ENCODE measurements at regions not wholly inside any gene's neighbourhood (a gene's known extent, or its start where the extent isn't known, plus 50 kb on each side); places are given as distances from the start of the nearest gene placed in this dataset.

GRCh38 chr20:12028771-12029170 is 111.1 kb downstream of the BTBD3 start:
- Histone ChIP-seq H3K4me3 (ENCODE audit: low read depth, low read length) (no peak overlapping the region), H3K27ac (no peak overlapping the region), H3K27me3 (replicated peaks) (no peaks in the 10 kb centered on the region), H3K36me3 (replicated peaks) (no peaks in the 10 kb centered on the region)
- in situ Hi-C loops (cut with HindIII; ENCODE audit: low pct_ligation_motif_present, low sequenced_read_pairs): no loop called here
- no peak for TF ChIP-seq CTCF (IDR thresholded peaks at IDR 0.05; ENCODE audit: low read depth, low read length, missing control alignments)
- DNase-seq: no peak

GRCh38 chr20:12030470-12030869 is 112.8 kb downstream of the BTBD3 start:
- in situ Hi-C loops (cut with HindIII; ENCODE audit: low pct_ligation_motif_present, low sequenced_read_pairs): no loop called here
- TF ChIP-seq CTCF (IDR thresholded peaks at IDR 0.05; ENCODE audit: low read depth, low read length, missing control alignments): no peak

GRCh38 chr20:12036142-12036541 is 118.4 kb downstream of the BTBD3 start:
- DNase-seq: no peak
- no peaks in the 10 kb centered on the region for H3K27me3 ChIP-seq (replicated peaks)
- H3K27ac ChIP-seq: no peak overlapping the region
- no peak overlapping the region for H3K4me3 ChIP-seq (ENCODE audit: low read depth, low read length)
- TF ChIP-seq CTCF (IDR thresholded peaks at IDR 0.05; ENCODE audit: low read depth, low read length, missing control alignments): no peak
- in situ Hi-C loops (cut with HindIII; ENCODE audit: low pct_ligation_motif_present, low sequenced_read_pairs): no loop called here
- H3K36me3 ChIP-seq (replicated peaks): no peaks in the 10 kb centered on the region

More at GRCh38 chr20:12030470-12030869, 112.8 kb downstream of the BTBD3 start:
- no peak for DNase-seq
- no peak overlapping the region for H3K27ac ChIP-seq
- no peak overlapping the region for H3K4me3 ChIP-seq (ENCODE audit: low read depth, low read length)
- no peaks in the 10 kb centered on the region for H3K27me3 ChIP-seq (replicated peaks)
- no peaks in the 10 kb centered on the region for H3K36me3 ChIP-seq (replicated peaks)

GRCh38 chr20:12037521-12037920 is 119.8 kb downstream of the BTBD3 start:
- H3K27me3 ChIP-seq (replicated peaks): no peaks in the 10 kb centered on the region
- no peak overlapping the region for H3K27ac ChIP-seq
- no peaks in the 10 kb centered on the region for H3K36me3 ChIP-seq (replicated peaks)
- in situ Hi-C loops (cut with HindIII; ENCODE audit: low pct_ligation_motif_present, low sequenced_read_pairs): no loop called here
- H3K4me3 ChIP-seq (ENCODE audit: low read depth, low read length): no peak overlapping the region
- no peak for DNase-seq
- TF ChIP-seq CTCF (IDR thresholded peaks at IDR 0.05; ENCODE audit: low read depth, low read length, missing control alignments): no peak

- no peaks in the 10 kb centered on the region for H3K36me3 ChIP-seq (replicated peaks)
- H3K27me3 ChIP-seq (replicated peaks): no peaks in the 10 kb centered on the region
Measured at GRCh38 chr20:12040261-12040660, 122.6 kb downstream of the BTBD3 start.

More at GRCh38 chr20:12040261-12040660, 122.6 kb downstream of the BTBD3 start:
- TF ChIP-seq CTCF (IDR thresholded peaks at IDR 0.05; ENCODE audit: low read depth, low read length, missing control alignments): no peak
- Histone ChIP-seq H3K27ac (no peak overlapping the region), H3K4me3 (ENCODE audit: low read depth, low read length) (no peak overlapping the region)
- in situ Hi-C loops (cut with HindIII; ENCODE audit: low pct_ligation_motif_present, low sequenced_read_pairs): no loop called here
- DNase-seq: no peak

Measured in brain microvascular endothelial cell (primary cell).